Left kidney (tissue), 1 donor: ENCODE measurements at regions not wholly inside any gene's neighbourhood (a gene's known extent, or its start where the extent isn't known, plus 50 kb on each side); places are given as distances from the start of the nearest gene placed in this dataset.

Source experiments
- DNase-seq: peaks from one replicate; pipeline ENCODE4 v3.0.0-alpha.2; 2013

- no peak for DNase-seq
These were observed 107.4 kb upstream of the ADGRF1 start for GRCh38 chr6:47149554-47149953.

- DNase-seq, result no peak
These were observed 106.9 kb upstream of the ADGRF1 start for GRCh38 chr6:47149066-47149465.

- no peak for DNase-seq
These were observed 105.8 kb upstream of the ADGRF1 start for GRCh38 chr6:47147836-47148344.

- DNase-seq, result no peak
These were observed 105.1 kb upstream of the ADGRF1 start for GRCh38 chr6:47147175-47147727.

- no peak for DNase-seq
These were observed 104.5 kb upstream of the ADGRF1 start for GRCh38 chr6:47146431-47147174.

GRCh38 chr6:47145212-47145611, 103.1 kb upstream of the ADGRF1 start:
- no peak for DNase-seq

GRCh38 chr6:47144306-47144705, 102.2 kb upstream of the ADGRF1 start:
- DNase-seq, result no peak

GRCh38 chr6:47141963-47142362, 99.8 kb upstream of the ADGRF1 start:
- DNase-seq, result no peak

- DNase-seq, result no peak
These were observed 99.0 kb upstream of the ADGRF1 start for GRCh38 chr6:47141171-47141570.

- no peak for DNase-seq
These were observed 95.9 kb upstream of the ADGRF1 start for GRCh38 chr6:47138046-47138445.

- no peak for DNase-seq
These were observed 94.9 kb upstream of the ADGRF1 start for GRCh38 chr6:47137073-47137472.

- no peak for DNase-seq
These were observed 93.6 kb upstream of the ADGRF1 start for GRCh38 chr6:47135772-47136171.

- DNase-seq, result no peak
These were observed 92.5 kb upstream of the ADGRF1 start for GRCh38 chr6:47134476-47135189.

GRCh38 chr6:47133230-47134000, 91.3 kb upstream of the ADGRF1 start:
- no peak for DNase-seq

GRCh38 chr6:47132724-47133123, 90.6 kb upstream of the ADGRF1 start:
- DNase-seq, result no peak

GRCh38 chr6:47131773-47132172, 89.6 kb upstream of the ADGRF1 start:
- DNase-seq, result no peak

GRCh38 chr6:47130086-47130485, 88.0 kb upstream of the ADGRF1 start:
- no peak for DNase-seq

GRCh38 chr6:47129129-47129528, 87.0 kb upstream of the ADGRF1 start:
- DNase-seq, result no peak

GRCh38 chr6:47126647-47127391, 84.7 kb upstream of the ADGRF1 start:
- peak; percentile 29 for DNase-seq

- no peak for DNase-seq
These were observed 76.5 kb upstream of the ADGRF1 start for GRCh38 chr6:47118611-47119010.

GRCh38 chr6:47117314-47117713, 75.2 kb upstream of the ADGRF1 start:
- no peak for DNase-seq

- DNase-seq, result no peak
These were observed 74.5 kb upstream of the ADGRF1 start for GRCh38 chr6:47116606-47117005.
